ENCODE measurements at regions not wholly inside any gene's neighbourhood (a gene's known extent, or its start where the extent isn't known, plus 50 kb on each side); places are given as distances from the start of the nearest gene placed in this dataset.

DNA sequence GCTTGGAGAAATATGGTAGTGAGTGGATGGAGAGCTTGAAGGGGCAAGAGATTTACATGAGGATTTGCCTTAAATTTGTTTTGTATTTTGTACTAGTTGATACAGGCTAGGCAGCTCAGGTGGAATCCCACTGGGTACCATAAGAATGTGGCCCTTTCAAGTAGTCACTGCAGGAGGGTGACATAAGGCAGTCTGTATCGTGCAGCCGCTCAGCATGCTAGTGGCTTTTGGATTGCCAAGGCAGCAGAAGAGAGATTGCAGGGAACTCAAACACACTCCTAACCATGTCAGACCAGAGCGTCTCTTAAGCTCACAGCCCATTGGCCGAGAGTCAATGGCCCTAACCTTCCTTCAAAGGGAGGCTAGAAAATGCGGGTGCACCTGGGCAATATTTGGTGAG, 420.0 kb downstream of the ADGRL2 start:
- Histone ChIP-seq H3K9ac (ENCODE audit: low read length in 3 of 3) (no peak overlapping the region), H3K9me3 (ENCODE audit: control insufficient read depth in 2 of 3, insufficient read depth in 1 of 3, low read length in 3 of 3) (no peaks in the 10 kb centered on the region), H3K27ac (ENCODE audit: low read depth in 2 of 2, low read length in 2 of 2) (no peak overlapping the region), H3K4me3 (ENCODE audit: low read length in 3 of 3) (no peak overlapping the region), H3K4me1 (ENCODE audit: control insufficient read depth in 2 of 3, insufficient read depth in 2 of 3, low read depth in 1 of 3, low read length in 3 of 3) (no peaks in the 10 kb centered on the region), H3K36me3 (ENCODE audit: control insufficient read depth in 2 of 3, insufficient read depth in 3 of 3, low read length in 3 of 3) (no peaks in the 10 kb centered on the region), H3K27me3 (ENCODE audit: control insufficient read depth, insufficient read depth, low read length) (no peaks in the 10 kb centered on the region)
- TF ChIP-seq, protein P1, sequence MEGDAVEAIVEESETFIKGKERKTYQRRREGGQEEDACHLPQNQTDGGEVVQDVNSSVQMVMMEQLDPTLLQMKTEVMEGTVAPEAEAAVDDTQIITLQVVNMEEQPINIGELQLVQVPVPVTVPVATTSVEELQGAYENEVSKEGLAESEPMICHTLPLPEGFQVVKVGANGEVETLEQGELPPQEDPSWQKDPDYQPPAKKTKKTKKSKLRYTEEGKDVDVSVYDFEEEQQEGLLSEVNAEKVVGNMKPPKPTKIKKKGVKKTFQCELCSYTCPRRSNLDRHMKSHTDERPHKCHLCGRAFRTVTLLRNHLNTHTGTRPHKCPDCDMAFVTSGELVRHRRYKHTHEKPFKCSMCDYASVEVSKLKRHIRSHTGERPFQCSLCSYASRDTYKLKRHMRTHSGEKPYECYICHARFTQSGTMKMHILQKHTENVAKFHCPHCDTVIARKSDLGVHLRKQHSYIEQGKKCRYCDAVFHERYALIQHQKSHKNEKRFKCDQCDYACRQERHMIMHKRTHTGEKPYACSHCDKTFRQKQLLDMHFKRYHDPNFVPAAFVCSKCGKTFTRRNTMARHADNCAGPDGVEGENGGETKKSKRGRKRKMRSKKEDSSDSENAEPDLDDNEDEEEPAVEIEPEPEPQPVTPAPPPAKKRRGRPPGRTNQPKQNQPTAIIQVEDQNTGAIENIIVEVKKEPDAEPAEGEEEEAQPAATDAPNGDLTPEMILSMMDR (IDR thresholded peaks at IDR 0.05; ENCODE audit: borderline replicate concordance, extremely low read depth, insufficient read depth): no peak
- DNase-seq (no peak), FAIRE-seq (no peak)
- intact Hi-C loops (cut with DNase I): no loop called here

DNA sequence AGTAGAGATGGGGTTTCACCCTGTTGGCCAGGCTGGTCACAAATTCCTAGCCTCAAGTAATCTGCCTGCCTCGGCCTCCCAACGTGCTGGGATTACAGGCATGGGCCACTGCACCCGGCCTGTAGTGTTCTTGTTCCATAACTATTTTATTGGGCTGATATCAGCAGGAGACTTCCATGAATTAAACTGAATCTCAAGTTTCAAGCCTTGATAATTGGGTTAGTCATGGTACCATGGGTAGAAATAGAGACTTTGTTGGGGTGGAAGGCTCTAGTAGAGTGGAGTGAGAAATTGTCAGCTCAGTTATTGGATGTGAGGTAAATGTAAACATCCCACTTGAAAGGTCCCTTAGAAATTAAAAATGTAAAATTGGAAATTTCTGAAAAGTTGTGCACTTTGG, 419.1 kb downstream of the ADGRL2 start:
- Histone ChIP-seq H3K4me3 (ENCODE audit: low read length in 3 of 3) (no peak overlapping the region), H3K9ac (ENCODE audit: low read length in 3 of 3) (no peak overlapping the region), H3K9me3 (ENCODE audit: control insufficient read depth in 2 of 3, insufficient read depth in 1 of 3, low read length in 3 of 3) (no peaks in the 10 kb centered on the region), H3K36me3 (ENCODE audit: control insufficient read depth in 2 of 3, insufficient read depth in 3 of 3, low read length in 3 of 3) (no peaks in the 10 kb centered on the region), H3K4me1 (ENCODE audit: control insufficient read depth in 2 of 3, insufficient read depth in 2 of 3, low read depth in 1 of 3, low read length in 3 of 3) (no peaks in the 10 kb centered on the region), H3K27me3 (ENCODE audit: control insufficient read depth, insufficient read depth, low read length) (no peaks in the 10 kb centered on the region), H3K27ac (ENCODE audit: low read depth in 2 of 2, low read length in 2 of 2) (no peak overlapping the region)
- DNase-seq (no peak), FAIRE-seq (no peak)
- TF ChIP-seq, protein P1 (IDR thresholded peaks at IDR 0.05; ENCODE audit: borderline replicate concordance, extremely low read depth, insufficient read depth): no peak
- intact Hi-C loops (cut with DNase I): no loop called here

DNA sequence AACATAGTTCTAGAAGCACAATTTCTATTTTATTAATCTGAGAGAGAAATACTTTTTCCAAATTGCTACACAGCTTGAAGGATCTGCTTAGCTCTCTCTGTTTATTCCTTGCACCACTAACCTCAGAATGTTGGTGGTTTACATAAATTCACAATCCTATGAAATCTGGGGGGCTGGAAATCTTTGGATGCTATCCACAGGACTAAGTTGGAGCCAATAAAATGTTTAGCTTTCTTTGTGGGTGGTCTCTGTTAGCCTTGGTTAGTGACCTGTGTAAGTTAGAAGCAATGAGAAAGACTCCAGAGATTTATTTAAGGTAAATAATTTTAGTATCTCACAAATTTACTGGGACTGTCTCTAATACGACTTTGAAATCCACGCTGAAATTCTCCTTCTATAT, 418.1 kb downstream of the ADGRL2 start:
- H3K9me3 ChIP-seq (ENCODE audit: control insufficient read depth in 2 of 3, insufficient read depth in 1 of 3, low read length in 3 of 3): no peaks in the 10 kb centered on the region
- H3K4me3 ChIP-seq (ENCODE audit: low read length in 3 of 3): no peak overlapping the region
- TF ChIP-seq, protein P1 (IDR thresholded peaks at IDR 0.05; ENCODE audit: borderline replicate concordance, extremely low read depth, insufficient read depth): no peak
- H3K9ac ChIP-seq (ENCODE audit: low read length in 3 of 3): no peak overlapping the region
- H3K4me1 ChIP-seq (ENCODE audit: control insufficient read depth in 2 of 3, insufficient read depth in 2 of 3, low read depth in 1 of 3, low read length in 3 of 3): no peaks in the 10 kb centered on the region
- FAIRE-seq (no peak), DNase-seq (peak in 1 of 5 donors; percentile 13)
- no peaks in the 10 kb centered on the region for H3K27me3 ChIP-seq (ENCODE audit: control insufficient read depth, insufficient read depth, low read length)
- no peaks in the 10 kb centered on the region for H3K36me3 ChIP-seq (ENCODE audit: control insufficient read depth in 2 of 3, insufficient read depth in 3 of 3, low read length in 3 of 3)
- intact Hi-C loops (cut with DNase I): no loop called here
- H3K27ac ChIP-seq (ENCODE audit: low read depth in 2 of 2, low read length in 2 of 2): no peak overlapping the region

DNA sequence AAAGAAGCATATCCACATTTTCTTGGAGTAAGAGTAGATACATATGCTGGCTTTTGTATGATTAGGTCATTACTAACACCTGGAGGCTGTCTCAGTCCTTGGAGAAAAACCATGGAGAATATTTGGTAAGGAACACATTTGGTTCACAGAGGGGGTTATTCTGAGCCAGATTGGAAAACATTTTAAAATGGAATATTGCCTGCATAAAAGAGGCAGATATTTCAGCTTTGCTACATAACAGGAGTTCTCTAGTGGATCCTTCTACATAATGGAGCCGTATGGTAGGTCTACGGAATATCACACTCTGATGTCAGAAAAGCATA, 415.1 kb downstream of the ADGRL2 start:
- Histone ChIP-seq H3K27ac (ENCODE audit: low read depth in 2 of 2, low read length in 2 of 2) (no peak overlapping the region), H3K4me1 (ENCODE audit: control insufficient read depth in 2 of 3, insufficient read depth in 2 of 3, low read depth in 1 of 3, low read length in 3 of 3) (no peaks in the 10 kb centered on the region), H3K9ac (ENCODE audit: low read length in 3 of 3) (no peak overlapping the region), H3K36me3 (ENCODE audit: control insufficient read depth in 2 of 3, insufficient read depth in 3 of 3, low read length in 3 of 3) (no peaks in the 10 kb centered on the region), H3K4me3 (ENCODE audit: low read length in 3 of 3) (no peak overlapping the region), H3K27me3 (ENCODE audit: control insufficient read depth, insufficient read depth, low read length) (no peaks in the 10 kb centered on the region), H3K9me3 (ENCODE audit: control insufficient read depth in 2 of 3, insufficient read depth in 1 of 3, low read length in 3 of 3) (no peaks in the 10 kb centered on the region)
- DNase-seq: no peak
- intact Hi-C loops (cut with DNase I): no loop called here
- TF ChIP-seq, protein P1 (IDR thresholded peaks at IDR 0.05; ENCODE audit: borderline replicate concordance, extremely low read depth, insufficient read depth): no peak
- FAIRE-seq: no peak
